Stimulated activated CD4-positive, alpha-beta T cell treated with anti-CD3 and anti-CD28 coated beads, Interleukin-4, amount 100 ng/mL, for 24 hours (primary cell): ENCODE measurements at regions not wholly inside any gene's neighbourhood (a gene's known extent, or its start where the extent isn't known, plus 50 kb on each side); places are given as distances from the start of the nearest gene placed in this dataset.

Source experiments
- DNase-seq: peaks from one replicate; pipeline ENCODE4 v3.0.0-alpha.2; 2020

GRCh38 chr2:575030-575726 is 102.0 kb downstream of the TMEM18 start:
- DNase-seq = no peak

DNA sequence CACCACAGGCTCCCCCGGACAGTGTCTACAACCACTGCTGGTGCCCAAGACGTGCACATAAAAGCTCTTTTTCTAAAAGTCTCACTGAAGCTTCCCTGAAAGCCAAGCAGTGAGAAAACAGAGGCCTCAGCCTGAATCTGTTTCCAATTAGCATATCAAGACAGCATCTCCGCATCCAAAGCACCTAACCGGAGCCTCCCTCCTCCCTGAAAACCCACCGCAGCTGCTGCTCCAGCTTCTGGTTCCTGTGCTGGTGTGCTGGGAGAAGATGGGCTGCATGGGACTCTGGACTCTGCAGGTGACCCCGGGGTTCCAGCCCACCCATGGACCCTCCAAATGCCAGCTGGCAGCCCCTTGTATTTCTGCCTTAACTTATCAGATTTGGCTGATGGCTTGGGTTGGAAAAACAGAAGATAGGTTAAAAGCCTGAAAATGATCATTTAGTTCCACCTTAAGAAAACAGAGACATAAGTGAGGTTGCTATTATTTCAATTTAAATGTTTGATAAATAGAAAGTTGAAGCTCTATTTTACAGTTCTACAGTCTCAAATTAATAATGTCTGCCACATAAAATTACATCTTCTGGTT is 103.3 kb downstream of the TMEM18 start:
- DNase-seq = no peak

DNA sequence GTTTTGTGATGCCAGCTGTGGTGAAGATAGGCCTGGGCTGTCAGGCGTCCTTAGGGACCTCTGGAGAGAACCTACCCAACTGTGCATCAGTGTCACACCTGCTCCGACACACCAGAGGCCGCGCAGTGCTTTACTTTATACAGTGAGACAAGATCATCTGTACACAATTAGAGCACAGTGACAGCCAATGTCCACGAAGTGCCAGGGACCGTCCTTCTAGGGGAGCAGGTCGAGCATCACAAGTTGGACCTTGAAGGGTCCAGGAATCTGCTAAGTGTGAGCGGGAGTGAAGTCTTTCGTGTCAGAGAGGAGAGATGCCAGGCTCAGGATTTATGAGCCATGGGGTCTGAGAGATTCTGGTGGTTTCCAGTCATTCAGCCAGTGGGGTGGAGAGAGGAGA is 104.2 kb downstream of the TMEM18 start:
- DNase-seq = no peak

- no peak for DNase-seq
Observed at GRCh38 chr2:569681-570080, 107.5 kb downstream of the TMEM18 start.

- DNase-seq = no peak
Observed at GRCh38 chr2:568639-569235, 108.5 kb downstream of the TMEM18 start.

GRCh38 chr2:567865-568638 is 109.2 kb downstream of the TMEM18 start:
- no peak for DNase-seq

GRCh38 chr2:567496-567864 is 109.7 kb downstream of the TMEM18 start:
- no peak for DNase-seq

GRCh38 chr2:566379-567313 is 110.6 kb downstream of the TMEM18 start:
- DNase-seq = no peak

DNA sequence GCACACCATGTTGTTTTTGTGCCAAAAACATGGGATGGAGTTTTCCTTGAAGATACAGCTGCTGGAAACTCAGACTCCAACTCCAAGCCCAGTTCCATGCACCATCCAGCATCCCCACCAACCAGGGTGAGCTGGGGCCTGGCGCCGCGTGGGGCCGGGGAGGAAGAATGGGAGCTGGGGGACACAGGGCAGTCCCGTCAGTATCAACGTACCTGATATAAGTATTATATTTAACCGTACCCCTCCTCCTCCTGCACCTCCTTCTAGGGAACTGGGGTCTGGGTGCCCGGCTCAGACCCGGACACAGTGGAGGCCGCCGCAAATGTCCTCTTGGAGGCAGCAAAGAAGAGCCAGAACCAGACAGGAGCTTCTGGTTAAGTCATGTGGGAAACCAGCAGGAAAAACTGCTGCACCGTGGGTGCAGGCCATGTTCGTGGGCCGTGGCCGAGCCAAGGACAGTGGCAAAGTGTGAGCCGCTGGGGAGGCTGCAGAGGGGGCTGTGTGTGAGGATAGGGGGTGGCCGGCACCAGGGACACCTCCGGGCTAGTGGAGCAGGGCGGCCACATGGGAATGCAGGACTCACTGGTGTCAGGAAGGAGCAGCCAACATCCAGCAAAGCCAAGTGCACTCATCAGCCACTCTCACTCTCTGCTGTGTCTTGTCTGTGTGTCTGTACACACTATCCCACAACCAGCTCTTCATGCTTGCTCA is 112.6 kb downstream of the TMEM18 start:
- DNase-seq = no peak

DNA sequence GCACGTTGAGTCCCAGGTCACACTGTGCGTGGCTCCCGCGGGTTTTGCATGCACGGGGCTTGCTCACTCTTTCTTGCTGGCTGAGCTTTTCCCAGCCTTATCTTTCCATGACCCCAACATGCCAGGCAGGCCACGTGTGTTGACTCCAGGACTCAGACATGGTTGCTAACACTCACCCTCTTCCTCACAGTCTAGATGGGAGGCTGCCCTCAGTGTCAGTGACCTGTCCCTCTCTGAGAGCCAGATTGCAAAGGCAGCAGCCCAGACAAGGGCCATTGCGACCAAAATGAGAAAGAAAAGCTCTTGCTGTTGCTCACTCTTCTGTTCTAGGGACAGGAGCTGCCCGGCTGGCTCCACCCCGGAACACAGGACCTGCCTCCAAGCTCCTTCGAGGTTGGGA is 113.7 kb downstream of the TMEM18 start:
- DNase-seq = no peak

DNA sequence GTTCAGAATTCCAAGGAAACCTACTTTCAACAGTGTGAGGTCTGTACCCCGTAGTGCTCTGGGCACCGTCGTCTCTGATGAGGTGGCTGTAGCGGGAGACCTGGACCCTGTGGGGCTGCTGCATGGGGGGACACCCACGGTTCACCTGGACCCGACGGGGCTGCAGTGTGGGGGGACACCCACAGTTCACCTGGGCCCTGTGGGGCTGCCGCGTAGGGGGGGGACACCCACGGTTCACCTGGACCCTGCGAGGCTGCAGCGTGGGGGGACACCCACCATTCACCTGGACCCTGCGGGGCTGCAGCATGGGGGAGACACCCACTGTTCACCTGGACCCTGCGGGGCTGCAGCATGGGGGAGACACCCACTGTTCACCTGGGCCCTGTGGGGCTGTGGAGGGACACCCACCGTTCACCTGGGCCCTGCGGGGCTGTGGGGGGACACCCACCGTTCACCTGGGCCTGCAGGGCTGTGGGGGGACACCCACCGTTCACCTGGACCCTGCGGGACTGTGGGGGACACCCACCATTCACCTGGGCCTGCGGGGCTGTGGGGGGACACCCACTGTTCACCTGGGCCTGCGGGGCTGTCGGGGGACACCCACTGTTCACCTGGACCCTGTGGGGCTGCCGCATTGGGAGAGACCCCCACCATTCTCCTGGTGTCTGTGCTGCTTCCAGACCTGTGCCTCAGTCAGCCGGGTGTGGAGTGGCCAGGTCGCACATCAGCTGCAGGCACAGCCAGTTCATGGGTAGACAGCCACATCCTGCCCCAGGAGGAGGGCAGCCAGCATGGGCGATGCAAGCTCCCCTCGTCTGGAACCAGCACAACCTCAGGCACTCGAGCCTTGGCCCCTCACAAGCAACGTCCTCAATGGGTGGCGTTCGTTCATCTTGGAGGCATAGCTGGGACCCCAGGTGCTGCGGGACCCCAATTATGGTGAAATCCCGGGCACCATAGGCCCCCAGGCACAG is 114.5 kb downstream of the TMEM18 start:
- no peak for DNase-seq

DNA sequence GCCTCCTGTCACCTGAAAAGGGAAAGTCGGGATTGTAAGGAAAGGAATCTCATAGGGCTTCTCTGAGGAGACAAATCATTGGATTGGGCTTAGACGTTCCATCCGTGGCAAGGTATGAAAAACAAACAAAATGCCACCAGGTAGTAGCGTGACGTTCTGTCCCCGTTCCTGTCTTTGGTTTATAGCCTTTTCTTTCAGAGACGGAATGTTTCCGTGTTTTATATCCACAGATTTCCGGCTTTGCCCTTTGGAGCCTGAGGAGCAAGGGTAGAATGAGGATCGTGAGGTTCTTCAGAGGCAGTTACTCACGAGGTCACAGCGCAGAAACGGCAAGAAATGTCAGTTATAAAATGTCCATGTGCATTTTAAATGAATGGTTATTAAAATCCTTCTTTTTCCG is 118.3 kb downstream of the TMEM18 start:
- DNase-seq = no peak

DNA sequence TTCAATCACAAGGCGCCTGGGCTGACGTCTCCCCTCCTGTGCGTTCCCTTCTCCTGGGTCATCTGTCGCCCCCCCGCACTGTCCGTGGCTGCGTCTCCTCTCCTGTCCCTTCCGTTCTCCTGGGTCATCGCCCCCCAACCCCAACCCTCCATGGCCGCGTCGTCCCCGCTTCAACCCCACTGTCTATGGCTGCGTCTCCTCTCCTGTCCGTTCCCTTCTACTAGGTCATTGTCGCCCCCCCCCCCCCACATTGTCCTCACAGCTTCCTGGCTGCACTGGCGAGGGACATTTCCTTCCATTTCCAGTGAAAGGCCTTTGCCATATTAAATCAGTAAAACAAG is 118.9 kb downstream of the TMEM18 start:
- DNase-seq = no peak

GRCh38 chr2:557635-558301 is 119.4 kb downstream of the TMEM18 start:
- DNase-seq = no peak

- DNase-seq = no peak
Observed at GRCh38 chr2:556485-556884, 120.7 kb downstream of the TMEM18 start.

- no peak for DNase-seq
Observed at GRCh38 chr2:555164-555922, 121.9 kb downstream of the TMEM18 start.

DNA sequence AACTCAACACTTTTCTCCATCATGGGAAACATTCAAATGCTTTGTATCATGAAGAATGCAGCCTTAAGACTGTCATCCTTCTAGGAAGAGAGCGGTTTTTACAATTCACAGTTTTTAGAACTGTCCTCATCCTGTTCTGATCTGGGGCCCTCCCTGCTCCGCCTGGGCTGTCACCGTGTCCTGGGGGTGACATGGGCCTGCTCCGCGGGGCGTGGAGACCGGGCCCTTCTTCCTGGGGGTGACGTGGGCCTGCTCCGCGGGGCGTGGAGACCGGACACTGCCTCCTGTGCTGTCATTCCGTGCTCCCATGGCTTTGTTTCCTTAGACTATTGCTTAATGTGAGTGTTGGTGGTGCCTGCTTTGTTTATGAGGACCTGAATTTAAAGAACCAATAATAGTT is 122.8 kb downstream of the TMEM18 start:
- no peak for DNase-seq

GRCh38 chr2:552906-553305 is 124.3 kb downstream of the TMEM18 start:
- DNase-seq = no peak

GRCh38 chr2:551621-552020 is 125.6 kb downstream of the TMEM18 start:
- DNase-seq = no peak
